Karpas-422 (cell line): ENCODE measurements at regions not wholly inside any gene's neighbourhood (a gene's known extent, or its start where the extent isn't known, plus 50 kb on each side); places are given as distances from the start of the nearest gene placed in this dataset.

Experiments
- DNase-seq: peaks from one replicate; pipeline ENCODE4 v3.0.0-alpha.2; 2015
- H2AFZ ChIP-seq: fragments of 200-600 bp; sonication (generic); 2 replicates; pipeline ENCODE4 v1.6.1; 2014; ENCODE audit warnings: antibody characterized with exemption, low read length, mixed read lengths
- H3K27ac ChIP-seq: fragments of 200-600 bp; sonication (generic); 2 replicates; pipeline ENCODE4 v1.5.1; 2014; ENCODE audit warnings: mild to moderate bottlenecking, low read length, moderate library complexity
- H3K27me3 ChIP-seq: fragments of 200-600 bp; sonication (generic); 2 replicates; pipeline ENCODE4 v1.6.1; 2014; ENCODE audit warnings: low read length, mixed read lengths
- H3K36me3 ChIP-seq: fragments of 200-600 bp; sonication (generic); 2 replicates; pipeline ENCODE4 v1.6.1; 2014; ENCODE audit warnings: low read length, mixed read lengths; ENCODE audit not compliant: insufficient read depth
- H3K4me1 ChIP-seq: fragments of 200-600 bp; sonication (generic); 2 replicates; pipeline ENCODE4 v1.6.1; 2014; ENCODE audit warnings: mild to moderate bottlenecking, low read length, mixed read lengths
- H3K4me2 ChIP-seq: fragments of 200-600 bp; sonication (generic); 2 replicates; pipeline ENCODE4 v1.6.1; 2014; ENCODE audit warnings: low read length, low read depth, mild to moderate bottlenecking; ENCODE audit not compliant: poor library complexity, severe bottlenecking
- H3K4me3 ChIP-seq: fragments of 200-600 bp; sonication (generic); 2 replicates; pipeline ENCODE4 v1.5.1; 2014; ENCODE audit warnings: mild to moderate bottlenecking, antibody characterized with exemption, low read length, mixed read lengths
- H3K79me2 ChIP-seq: fragments of 200-600 bp; sonication (generic); 2 replicates; pipeline ENCODE4 v1.6.1; 2014; ENCODE audit warnings: mild to moderate bottlenecking, low read length, mixed read lengths
- H3K9ac ChIP-seq: fragments of 200-600 bp; sonication (generic); 2 replicates; pipeline ENCODE4 v1.6.0; 2014; ENCODE audit warnings: low read length
- H3K9me2 ChIP-seq: fragments of 200-600 bp; sonication (generic), shearing (Covaris generic); replicated peaks from 2 replicates; pipeline ENCODE4 v1.6.0; 2014; ENCODE audit warnings: mild to moderate bottlenecking, low read length, moderate library complexity; ENCODE audit not compliant: insufficient read depth
- H3K9me3 ChIP-seq: fragments of 300-700, 200-600 bp; sonication (generic); 2 replicates; pipeline ENCODE4 v1.6.1; 2014; ENCODE audit warnings: low read length, mixed read lengths
- H4K20me1 ChIP-seq: fragments of 200-600 bp; sonication (generic); 2 replicates; pipeline ENCODE4 v1.6.1; 2014; ENCODE audit warnings: mild to moderate bottlenecking, antibody characterized with exemption, low read length, low read depth; ENCODE audit not compliant: insufficient read depth

GRCh38 chr10:44460416-44460815 lies 75.5 kb upstream of the CXCL12 start:
- Histone ChIP-seq H2AFZ (no peak overlapping the region), H3K27ac (no peak overlapping the region), H3K4me2 (no peak overlapping the region), H3K9me2 (no peaks in the 10 kb centered on the region), H3K36me3 (no peaks in the 10 kb centered on the region), H4K20me1 (no peaks in the 10 kb centered on the region), H3K27me3 (no peaks in the 10 kb centered on the region), H3K79me2 (no peaks in the 10 kb centered on the region), H3K9ac (no peak overlapping the region), H3K9me3 (no peaks in the 10 kb centered on the region), H3K4me1 (no peaks in the 10 kb centered on the region), H3K4me3 (no peak overlapping the region)
- no peak for DNase-seq

DNA sequence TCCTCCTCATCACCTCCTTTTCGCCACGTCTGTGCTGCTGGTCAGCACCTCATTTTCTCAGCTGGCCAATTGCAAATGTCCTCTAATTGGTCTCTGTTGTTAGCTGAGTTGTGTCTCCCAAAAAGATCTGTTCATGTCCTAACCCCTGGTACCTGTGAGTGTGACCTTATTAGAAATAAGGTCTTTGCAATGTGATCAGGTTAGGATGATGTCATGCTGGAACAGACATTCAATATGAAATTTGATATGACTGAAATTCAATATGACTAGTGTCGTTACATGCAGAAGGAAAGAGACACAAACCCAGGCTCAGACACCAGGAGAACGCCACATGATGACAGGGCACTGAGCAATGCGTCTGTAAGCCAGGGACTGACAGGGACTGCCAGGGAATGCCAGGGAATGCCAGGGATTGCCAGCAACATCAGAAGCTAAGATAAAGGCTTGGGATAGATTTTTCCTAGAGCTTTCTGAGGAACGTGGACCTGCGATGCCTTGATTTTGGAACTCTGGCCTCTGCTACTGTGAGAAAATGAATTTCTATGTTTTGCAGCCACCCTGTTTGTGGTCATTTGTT lies 77.5 kb upstream of the CXCL12 start:
- H3K79me2 ChIP-seq: no peaks in the 10 kb centered on the region
- H3K9me2 ChIP-seq: no peaks in the 10 kb centered on the region
- H3K9me3 ChIP-seq: no peaks in the 10 kb centered on the region
- no peaks in the 10 kb centered on the region for H3K27me3 ChIP-seq
- H4K20me1 ChIP-seq: no peaks in the 10 kb centered on the region
- H3K27ac ChIP-seq: no peak overlapping the region
- no peaks in the 10 kb centered on the region for H3K4me1 ChIP-seq
- H3K4me2 ChIP-seq: no peak overlapping the region
- no peak overlapping the region for H3K4me3 ChIP-seq
- no peak overlapping the region for H2AFZ ChIP-seq
- H3K36me3 ChIP-seq: no peaks in the 10 kb centered on the region
- no peak for DNase-seq
- no peak overlapping the region for H3K9ac ChIP-seq

DNA sequence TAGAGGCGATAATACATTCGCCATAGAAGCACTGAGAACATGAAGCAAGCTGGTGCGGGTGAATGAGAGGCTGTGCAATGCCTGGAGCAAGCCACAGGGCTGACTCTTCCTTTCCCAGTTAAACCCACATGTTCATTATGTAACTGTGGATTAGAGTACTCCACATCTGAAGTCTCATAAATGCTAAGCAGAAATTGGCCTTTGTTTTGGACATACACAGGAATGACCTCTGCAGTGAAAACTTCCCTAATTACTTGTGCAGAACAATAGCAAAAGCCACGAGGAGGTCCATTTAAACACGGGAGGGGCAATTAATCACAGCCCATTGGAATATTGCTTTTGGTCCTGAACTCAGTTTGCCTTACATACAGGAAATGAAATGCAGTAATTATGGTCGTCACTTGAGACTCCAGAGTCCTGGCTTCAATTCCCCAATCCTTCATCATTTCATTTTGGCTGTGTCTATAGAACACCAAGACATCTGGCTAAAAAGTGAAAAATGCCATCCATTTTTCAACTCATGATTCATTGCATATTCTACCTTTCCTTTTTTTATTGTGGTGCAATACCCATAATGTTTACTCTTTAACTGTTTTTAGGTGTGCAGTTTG lies 78.7 kb upstream of the CXCL12 start:
- Histone ChIP-seq H3K9me2 (no peaks in the 10 kb centered on the region), H3K27ac (no peak overlapping the region), H3K27me3 (no peaks in the 10 kb centered on the region), H4K20me1 (no peaks in the 10 kb centered on the region), H3K9ac (no peak overlapping the region), H3K79me2 (no peaks in the 10 kb centered on the region), H2AFZ (no peak overlapping the region), H3K4me2 (no peak overlapping the region), H3K36me3 (no peaks in the 10 kb centered on the region), H3K9me3 (no peaks in the 10 kb centered on the region), H3K4me3 (no peak overlapping the region), H3K4me1 (no peaks in the 10 kb centered on the region)
- DNase-seq: no peak

- Histone ChIP-seq H3K9ac (no peak overlapping the region), H3K4me1 (no peaks in the 10 kb centered on the region), H2AFZ (no peak overlapping the region), H3K27ac (no peak overlapping the region), H3K4me3 (no peak overlapping the region), H3K79me2 (no peaks in the 10 kb centered on the region), H3K9me3 (no peaks in the 10 kb centered on the region), H3K27me3 (no peaks in the 10 kb centered on the region), H3K36me3 (no peaks in the 10 kb centered on the region), H3K4me2 (no peak overlapping the region), H4K20me1 (no peaks in the 10 kb centered on the region), H3K9me2 (no peaks in the 10 kb centered on the region)
- DNase-seq: no peak
Measured at GRCh38 chr10:44464503-44464902, 79.6 kb upstream of the CXCL12 start.

- no peak overlapping the region for H3K4me2 ChIP-seq
- H4K20me1 ChIP-seq: no peaks in the 10 kb centered on the region
- H3K4me3 ChIP-seq: no peak overlapping the region
- H3K9me2 ChIP-seq: no peaks in the 10 kb centered on the region
- no peaks in the 10 kb centered on the region for H3K36me3 ChIP-seq
- H3K79me2 ChIP-seq: no peaks in the 10 kb centered on the region
- DNase-seq: no peak
- H3K27ac ChIP-seq: no peak overlapping the region
- no peaks in the 10 kb centered on the region for H3K27me3 ChIP-seq
- no peaks in the 10 kb centered on the region for H3K9me3 ChIP-seq
- no peaks in the 10 kb centered on the region for H3K4me1 ChIP-seq
- H3K9ac ChIP-seq: no peak overlapping the region
- no peak overlapping the region for H2AFZ ChIP-seq
Measured at GRCh38 chr10:44465401-44466115, 80.7 kb upstream of the CXCL12 start.

DNA sequence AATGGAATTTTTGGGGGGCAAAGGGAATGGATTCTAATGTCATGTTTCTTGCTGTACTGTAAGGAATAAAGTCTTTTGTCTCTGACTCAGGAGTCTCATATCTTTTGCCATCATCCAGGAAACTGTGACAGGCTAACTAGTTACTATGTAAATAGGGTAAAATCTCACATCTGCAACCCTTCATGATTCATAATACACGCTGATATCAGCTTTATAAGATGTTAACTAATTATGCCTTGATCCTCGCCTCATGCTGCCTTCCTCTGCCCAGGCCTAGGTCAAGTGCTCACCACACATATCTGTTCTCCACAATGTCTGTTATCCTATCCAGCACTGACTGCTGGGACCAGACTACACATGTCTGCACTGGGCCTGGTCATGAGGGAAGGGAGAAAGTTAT lies 81.3 kb upstream of the CXCL12 start:
- H3K27me3 ChIP-seq: no peaks in the 10 kb centered on the region
- H3K79me2 ChIP-seq: no peaks in the 10 kb centered on the region
- no peaks in the 10 kb centered on the region for H3K9me2 ChIP-seq
- H3K9me3 ChIP-seq: no peaks in the 10 kb centered on the region
- no peak for DNase-seq
- H2AFZ ChIP-seq: no peak overlapping the region
- no peaks in the 10 kb centered on the region for H4K20me1 ChIP-seq
- no peak overlapping the region for H3K4me2 ChIP-seq
- no peak overlapping the region for H3K9ac ChIP-seq
- H3K4me1 ChIP-seq: no peaks in the 10 kb centered on the region
- no peaks in the 10 kb centered on the region for H3K36me3 ChIP-seq
- no peak overlapping the region for H3K4me3 ChIP-seq
- no peak overlapping the region for H3K27ac ChIP-seq

DNA sequence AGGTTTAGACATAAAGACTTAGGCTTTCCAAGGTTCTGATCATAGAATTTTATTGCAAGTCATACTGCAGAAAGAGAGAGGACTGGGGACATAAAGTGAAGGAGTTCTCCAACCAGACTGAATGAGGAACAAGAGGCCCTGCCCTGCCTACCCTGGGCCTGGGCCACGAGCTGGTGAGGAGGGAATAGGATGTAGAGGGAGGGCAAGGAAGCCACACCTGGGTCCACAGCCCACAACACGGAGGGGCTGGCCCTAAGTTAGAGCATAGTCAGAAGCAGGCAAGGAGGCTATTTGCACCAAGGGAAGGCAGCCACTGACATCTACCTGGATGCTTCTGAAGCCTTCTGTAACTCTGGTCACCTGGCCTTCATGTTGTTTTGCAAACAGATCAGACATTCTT lies 82.2 kb upstream of the CXCL12 start:
- no peaks in the 10 kb centered on the region for H4K20me1 ChIP-seq
- no peak for DNase-seq
- H3K4me3 ChIP-seq: no peak overlapping the region
- H3K4me1 ChIP-seq: no peaks in the 10 kb centered on the region
- H2AFZ ChIP-seq: no peak overlapping the region
- no peak overlapping the region for H3K27ac ChIP-seq
- no peaks in the 10 kb centered on the region for H3K79me2 ChIP-seq
- no peaks in the 10 kb centered on the region for H3K9me3 ChIP-seq
- no peak overlapping the region for H3K9ac ChIP-seq
- H3K4me2 ChIP-seq: no peak overlapping the region
- no peaks in the 10 kb centered on the region for H3K9me2 ChIP-seq
- H3K36me3 ChIP-seq: no peaks in the 10 kb centered on the region
- H3K27me3 ChIP-seq: no peaks in the 10 kb centered on the region

- no peak overlapping the region for H3K4me2 ChIP-seq
- H3K27me3 ChIP-seq: no peaks in the 10 kb centered on the region
- no peaks in the 10 kb centered on the region for H3K9me2 ChIP-seq
- no peak overlapping the region for H3K27ac ChIP-seq
- no peaks in the 10 kb centered on the region for H3K79me2 ChIP-seq
- no peaks in the 10 kb centered on the region for H3K36me3 ChIP-seq
- no peak overlapping the region for H3K9ac ChIP-seq
- H2AFZ ChIP-seq: no peak overlapping the region
- DNase-seq: no peak
- H3K4me3 ChIP-seq: no peak overlapping the region
- H4K20me1 ChIP-seq: no peaks in the 10 kb centered on the region
- H3K4me1 ChIP-seq: no peaks in the 10 kb centered on the region
- H3K9me3 ChIP-seq: no peaks in the 10 kb centered on the region
Measured at GRCh38 chr10:44467900-44468299, 83.0 kb upstream of the CXCL12 start.
